ENCODE measurements at regions not wholly inside any gene's neighbourhood (a gene's known extent, or its start where the extent isn't known, plus 50 kb on each side); places are given as distances from the start of the nearest gene placed in this dataset.

DNA sequence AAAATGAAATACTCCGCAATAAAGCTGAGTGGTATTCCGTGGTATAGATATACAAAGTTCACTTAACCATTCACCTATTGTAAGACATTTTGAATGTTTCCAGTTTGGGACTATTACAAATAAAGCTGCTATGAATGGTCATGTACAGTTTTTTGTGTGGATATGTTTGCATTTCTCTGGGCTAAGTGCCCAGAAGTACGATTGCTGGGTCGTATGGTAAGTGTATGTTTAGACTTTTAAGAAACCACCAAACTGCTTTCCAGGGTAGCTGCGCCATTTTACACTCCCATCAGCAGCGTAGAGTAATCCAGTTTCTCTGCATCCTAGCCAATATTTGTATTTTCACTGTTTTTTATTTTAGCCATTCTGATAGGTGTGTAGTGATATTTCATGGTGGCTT is 208.4 kb upstream of the TLE3 start:
- TF ChIP-seq, protein P1, sequence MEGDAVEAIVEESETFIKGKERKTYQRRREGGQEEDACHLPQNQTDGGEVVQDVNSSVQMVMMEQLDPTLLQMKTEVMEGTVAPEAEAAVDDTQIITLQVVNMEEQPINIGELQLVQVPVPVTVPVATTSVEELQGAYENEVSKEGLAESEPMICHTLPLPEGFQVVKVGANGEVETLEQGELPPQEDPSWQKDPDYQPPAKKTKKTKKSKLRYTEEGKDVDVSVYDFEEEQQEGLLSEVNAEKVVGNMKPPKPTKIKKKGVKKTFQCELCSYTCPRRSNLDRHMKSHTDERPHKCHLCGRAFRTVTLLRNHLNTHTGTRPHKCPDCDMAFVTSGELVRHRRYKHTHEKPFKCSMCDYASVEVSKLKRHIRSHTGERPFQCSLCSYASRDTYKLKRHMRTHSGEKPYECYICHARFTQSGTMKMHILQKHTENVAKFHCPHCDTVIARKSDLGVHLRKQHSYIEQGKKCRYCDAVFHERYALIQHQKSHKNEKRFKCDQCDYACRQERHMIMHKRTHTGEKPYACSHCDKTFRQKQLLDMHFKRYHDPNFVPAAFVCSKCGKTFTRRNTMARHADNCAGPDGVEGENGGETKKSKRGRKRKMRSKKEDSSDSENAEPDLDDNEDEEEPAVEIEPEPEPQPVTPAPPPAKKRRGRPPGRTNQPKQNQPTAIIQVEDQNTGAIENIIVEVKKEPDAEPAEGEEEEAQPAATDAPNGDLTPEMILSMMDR (IDR thresholded peaks at IDR 0.05) = no peak
- TF ChIP-seq EP300 (IDR thresholded peaks at IDR 0.05; ENCODE audit: low read depth) (no peak), POLR2A (IDR thresholded peaks at IDR 0.05) (no peak)

Measured in transverse colon (tissue), 3 donors.